IgD-negative memory B cell (primary cell): ENCODE measurements at regions not wholly inside any gene's neighbourhood (a gene's known extent, or its start where the extent isn't known, plus 50 kb on each side); places are given as distances from the start of the nearest gene placed in this dataset.

ENCODE experiments used
- H3K27ac Mint-ChIP-seq, 3 donors: one replicate each; pipeline ENCODE4 v1.8.0; 2020 to 2022; ENCODE audit warnings: mild to moderate bottlenecking in 3 of 3, mixed read lengths in 3 of 3, moderate library complexity in 1 of 3
- H3K27me3 Mint-ChIP-seq: one replicate; pipeline ENCODE4 v1.8.0; 2021; ENCODE audit warnings: mixed read lengths
- H3K36me3 Mint-ChIP-seq: one replicate; pipeline ENCODE4 v1.8.0; 2020; ENCODE audit warnings: mild to moderate bottlenecking, mixed read lengths
- H3K4me1 Mint-ChIP-seq, 3 donors: one replicate each; pipeline ENCODE4 v1.8.0; 2020 to 2022; ENCODE audit warnings: mixed read lengths in 3 of 3, mild to moderate bottlenecking in 1 of 3
- H3K4me3 Mint-ChIP-seq, 4 donors: one replicate each; pipeline ENCODE4 v1.8.0; 2020 to 2022; ENCODE audit warnings: mild to moderate bottlenecking in 4 of 4, mixed read lengths in 4 of 4, moderate library complexity in 3 of 4
- H3K9me3 Mint-ChIP-seq, 3 donors: one replicate each; pipeline ENCODE4 v1.8.0; 2020 to 2021; ENCODE audit warnings: mixed read lengths in 3 of 3, mild to moderate bottlenecking in 1 of 3

DNA sequence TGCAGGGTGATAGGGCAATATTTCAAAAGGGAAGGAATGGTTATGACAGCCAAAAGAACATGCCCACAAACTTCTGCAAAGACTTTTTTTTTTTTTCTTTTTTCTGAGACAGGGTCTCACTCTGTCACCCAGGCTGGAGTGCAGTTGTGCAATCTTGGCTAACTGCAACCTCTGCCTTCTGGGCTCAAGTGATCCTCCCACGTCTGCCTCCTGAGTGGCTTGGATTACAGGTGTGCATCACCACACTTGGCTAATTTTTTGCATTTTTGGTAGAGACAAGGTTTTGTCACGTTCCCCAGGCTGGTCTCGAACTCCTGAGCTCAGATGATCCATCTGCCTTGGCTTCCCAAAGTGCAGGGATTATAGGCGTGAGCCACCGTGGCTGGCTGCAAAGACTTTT lies 117.6 kb upstream of the ADGRF1 start:
- no peaks in the 10 kb centered on the region for H3K36me3 Mint-ChIP-seq
- H3K9me3 Mint-ChIP-seq: peaks cover 0 to 5% (median 0%) of the 10 kb centered on the region in 3 donors
- peaks cover 1% of the 10 kb centered on the region for H3K27me3 Mint-ChIP-seq
- H3K4me1 Mint-ChIP-seq: peaks cover 0 to 1% (median 0%) of the 10 kb centered on the region in 3 donors
- no peak overlapping the region for H3K4me3 Mint-ChIP-seq
- H3K27ac Mint-ChIP-seq: no peak overlapping the region

DNA sequence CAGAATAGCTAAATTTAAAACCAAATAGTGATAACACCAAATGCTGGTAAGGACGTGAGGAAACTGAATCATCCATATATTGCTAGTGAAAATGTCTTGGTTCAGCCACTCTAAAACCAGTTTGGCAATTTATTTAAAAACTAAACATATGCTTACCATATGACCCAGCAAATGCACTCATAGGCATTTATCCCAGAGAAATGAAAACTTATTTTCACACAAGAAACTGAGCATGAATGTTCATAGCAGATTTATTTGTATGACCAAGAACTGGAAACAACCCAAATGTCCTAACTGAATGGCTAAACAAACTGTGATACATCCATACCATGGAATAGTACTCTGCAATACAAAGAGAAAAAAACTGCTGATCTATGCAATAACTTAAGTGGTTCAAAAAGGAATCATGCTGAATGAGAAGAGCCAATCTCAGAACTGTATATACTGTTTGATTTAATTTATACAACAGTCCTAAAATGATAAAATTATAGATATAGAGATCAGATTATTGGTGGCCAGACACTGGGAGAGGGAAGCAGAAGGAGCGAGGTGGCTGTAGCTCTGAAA lies 115.6 kb upstream of the ADGRF1 start:
- Mint-ChIP-seq H3K4me3 (no peak overlapping the region), H3K27ac (no peak overlapping the region), H3K4me1 (peaks cover 0 to 1% (median 0%) of the 10 kb centered on the region in 3 donors), H3K27me3 (peaks cover 1% of the 10 kb centered on the region), H3K9me3 (no peaks in the 10 kb centered on the region), H3K36me3 (no peaks in the 10 kb centered on the region)

DNA sequence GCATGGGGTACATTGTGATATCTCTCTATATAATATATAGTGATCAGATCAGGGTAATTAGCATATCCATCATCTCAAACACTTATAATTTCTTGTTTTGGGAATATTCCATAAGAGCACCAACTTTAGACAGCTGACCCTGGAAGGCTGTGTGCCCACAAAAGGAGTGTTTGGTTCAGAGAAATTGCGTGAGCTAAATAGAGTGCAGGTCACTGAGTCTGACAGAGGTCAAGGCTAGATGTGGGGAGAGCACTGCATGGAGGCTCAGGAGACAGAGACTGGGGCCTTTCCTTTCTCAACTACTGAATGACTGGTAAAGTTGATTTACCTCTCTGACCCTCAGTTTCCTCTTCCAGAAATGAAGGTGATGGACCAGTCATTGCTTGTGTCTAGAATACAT lies 114.9 kb upstream of the ADGRF1 start:
- H3K27ac Mint-ChIP-seq: no peak overlapping the region
- H3K4me1 Mint-ChIP-seq: no peaks in the 10 kb centered on the region
- H3K9me3 Mint-ChIP-seq: no peaks in the 10 kb centered on the region
- no peak overlapping the region for H3K4me3 Mint-ChIP-seq
- H3K27me3 Mint-ChIP-seq: peaks cover 1% of the 10 kb centered on the region
- no peaks in the 10 kb centered on the region for H3K36me3 Mint-ChIP-seq

DNA sequence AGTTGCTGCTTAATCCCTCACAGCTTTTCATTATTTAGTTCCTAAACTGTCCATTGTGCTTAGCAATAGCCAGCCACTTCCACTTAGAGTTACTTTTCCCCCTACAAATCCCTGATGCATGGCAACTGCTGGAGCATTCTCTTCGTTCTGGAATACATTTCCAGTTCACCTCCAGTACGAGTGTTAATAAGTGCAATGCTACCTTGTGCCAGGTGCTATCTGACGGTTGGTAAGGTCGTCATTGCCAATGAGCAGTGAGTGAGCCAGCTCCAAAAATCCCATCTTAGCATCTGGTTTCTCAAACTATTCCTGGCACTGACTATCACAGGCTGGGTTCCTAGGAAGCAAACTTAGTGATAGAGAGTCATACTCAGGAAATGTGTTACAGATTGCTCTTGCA lies 114.1 kb upstream of the ADGRF1 start:
- H3K9me3 Mint-ChIP-seq: peaks cover 0 to 1% (median 0%) of the 10 kb centered on the region in 3 donors
- no peak overlapping the region for H3K27ac Mint-ChIP-seq
- no peak overlapping the region for H3K4me3 Mint-ChIP-seq
- no peaks in the 10 kb centered on the region for H3K4me1 Mint-ChIP-seq
- H3K27me3 Mint-ChIP-seq: peaks cover 1% of the 10 kb centered on the region
- H3K36me3 Mint-ChIP-seq: no peaks in the 10 kb centered on the region

DNA sequence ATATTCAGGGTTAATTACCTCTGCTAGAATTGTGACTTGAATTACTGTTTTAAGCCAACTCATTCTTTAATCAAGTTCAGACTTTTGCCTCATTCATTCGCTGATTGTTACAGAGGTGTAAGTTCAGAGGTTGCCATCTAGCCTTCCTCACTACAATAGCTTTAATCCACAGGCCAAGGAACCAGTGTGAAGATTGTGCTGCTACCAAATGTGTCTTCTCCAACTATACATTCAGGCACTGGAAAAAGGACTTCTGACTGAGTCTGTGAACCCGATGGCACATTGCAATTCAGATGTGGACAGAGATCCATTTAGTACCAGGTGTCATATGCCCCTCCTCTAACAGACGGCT lies 111.2 kb upstream of the ADGRF1 start:
- H3K36me3 Mint-ChIP-seq: no peaks in the 10 kb centered on the region
- no peak overlapping the region for H3K27ac Mint-ChIP-seq
- peaks cover 0 to 2% (median 0%) of the 10 kb centered on the region in 3 donors for H3K9me3 Mint-ChIP-seq
- H3K27me3 Mint-ChIP-seq: peaks cover 1% of the 10 kb centered on the region
- no peaks in the 10 kb centered on the region for H3K4me1 Mint-ChIP-seq
- H3K4me3 Mint-ChIP-seq: no peak overlapping the region

DNA sequence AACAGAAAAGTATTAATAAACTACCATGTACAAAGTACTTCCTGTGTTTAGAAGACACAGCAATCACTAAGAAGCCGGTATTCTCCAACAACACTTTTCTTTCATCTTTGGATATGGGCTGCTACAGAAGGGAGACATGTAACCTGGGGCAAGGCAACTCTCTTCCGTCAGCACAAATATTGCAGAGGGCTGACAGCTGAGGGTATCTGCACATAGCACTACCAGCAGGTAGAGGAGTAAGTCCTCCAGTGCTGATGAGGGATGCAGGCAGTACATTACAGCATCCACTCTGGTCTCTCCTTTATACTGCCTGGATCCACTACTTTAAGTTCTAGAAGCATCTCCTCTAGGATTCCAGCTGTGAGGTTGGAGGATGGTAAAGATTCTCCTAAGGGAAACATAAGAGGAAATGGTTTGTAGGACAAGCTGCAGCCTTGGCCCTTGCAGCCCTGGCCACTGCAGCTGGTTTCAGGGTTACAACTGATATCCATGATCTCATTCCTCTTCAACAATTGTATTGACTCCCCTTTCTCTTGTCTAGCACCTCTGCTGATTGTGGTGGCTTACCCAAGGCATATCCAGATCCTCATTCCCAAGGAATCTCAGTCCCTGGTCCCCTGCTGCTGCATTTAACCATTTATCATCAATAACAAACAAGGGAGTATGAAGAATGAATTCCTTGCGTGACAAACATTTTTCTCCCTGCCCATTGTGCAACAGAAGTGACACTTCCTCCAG lies 110.7 kb upstream of the ADGRF1 start:
- Mint-ChIP-seq H3K4me3 (no peak overlapping the region), H3K4me1 (no peaks in the 10 kb centered on the region), H3K27me3 (peaks cover 1% of the 10 kb centered on the region), H3K27ac (no peak overlapping the region), H3K9me3 (peaks cover 0 to 2% (median 0%) of the 10 kb centered on the region in 3 donors), H3K36me3 (no peaks in the 10 kb centered on the region)

DNA sequence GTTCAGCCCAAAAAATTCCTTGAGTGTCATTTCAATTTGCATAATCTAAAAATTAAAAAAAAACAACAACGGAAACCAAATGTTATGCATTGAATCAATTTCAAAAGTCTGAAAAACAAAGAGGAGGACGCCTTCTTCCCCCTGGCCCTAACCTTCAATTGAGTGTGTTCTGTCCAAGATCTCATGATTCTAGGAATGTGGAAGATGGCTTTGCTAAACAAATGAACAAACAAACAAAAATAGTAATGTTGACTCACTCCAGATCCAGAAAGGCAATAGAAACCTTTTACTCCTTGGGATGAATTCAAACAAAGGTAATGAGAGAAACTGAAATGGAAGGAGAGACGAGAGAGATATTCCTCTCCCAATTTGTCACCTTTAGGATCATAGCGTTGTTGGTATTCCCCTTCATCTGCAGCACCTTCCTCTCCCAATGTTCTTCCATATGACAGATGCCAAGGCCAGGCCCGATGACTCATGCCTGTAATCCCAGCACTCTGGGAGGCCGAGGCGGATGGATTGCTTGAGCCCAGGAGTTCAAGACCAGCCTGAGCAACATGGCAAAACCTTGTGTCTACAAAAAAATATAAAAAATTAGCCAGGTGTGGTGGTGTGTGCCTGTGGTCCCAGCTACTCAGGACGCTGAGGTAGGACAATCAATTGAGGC lies 109.2 kb upstream of the ADGRF1 start:
- Mint-ChIP-seq H3K9me3 (peaks cover 0 to 2% (median 0%) of the 10 kb centered on the region in 3 donors), H3K27ac (no peak overlapping the region), H3K27me3 (peaks cover 4% of the 10 kb centered on the region), H3K36me3 (no peaks in the 10 kb centered on the region), H3K4me3 (no peak overlapping the region), H3K4me1 (no peaks in the 10 kb centered on the region)

DNA sequence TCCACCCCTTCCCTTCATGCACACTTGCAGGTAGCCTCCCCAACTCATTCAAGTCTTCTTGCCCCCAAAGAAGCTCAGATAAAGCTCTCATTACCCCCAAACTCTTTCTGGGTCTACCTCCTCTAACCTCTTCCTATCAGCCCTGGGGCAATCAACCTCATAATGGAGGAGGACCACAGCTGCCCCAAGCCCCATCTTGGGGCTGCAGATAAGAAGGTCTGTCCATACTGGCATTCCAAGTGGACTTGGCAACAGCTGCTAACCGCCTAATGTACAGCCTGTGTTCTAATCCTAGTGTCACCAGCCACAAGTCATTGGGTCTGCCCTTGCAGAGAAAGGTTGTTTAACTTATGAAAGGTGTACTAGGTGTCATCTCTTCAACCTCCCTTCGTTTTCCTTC lies 107.4 kb upstream of the ADGRF1 start:
- Mint-ChIP-seq H3K27ac (no peak overlapping the region), H3K27me3 (peaks cover 3% of the 10 kb centered on the region), H3K36me3 (no peaks in the 10 kb centered on the region), H3K4me1 (no peaks in the 10 kb centered on the region), H3K4me3 (no peak overlapping the region), H3K9me3 (peaks cover 0 to 2% (median 0%) of the 10 kb centered on the region in 3 donors)

DNA sequence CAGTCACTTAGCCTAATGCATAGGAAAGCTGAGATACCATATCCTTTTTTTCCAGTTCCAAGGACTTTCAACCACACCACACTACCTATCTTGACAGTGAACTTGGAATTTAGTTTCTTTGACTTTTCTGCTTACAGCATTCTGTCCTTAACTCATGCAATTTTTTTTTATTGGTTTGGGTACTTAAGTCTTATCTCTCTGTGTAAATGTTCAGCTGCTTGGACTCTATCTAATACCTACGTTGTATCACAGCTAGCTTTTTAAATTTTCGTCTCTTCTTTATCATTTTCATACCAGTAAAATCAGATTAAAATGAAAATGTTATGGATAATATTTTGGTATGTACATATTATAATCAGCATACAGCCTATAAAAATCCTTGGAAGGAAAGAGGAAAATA lies 106.9 kb upstream of the ADGRF1 start:
- Mint-ChIP-seq H3K4me1 (no peaks in the 10 kb centered on the region), H3K9me3 (peaks cover 0 to 2% (median 0%) of the 10 kb centered on the region in 3 donors), H3K4me3 (no peak overlapping the region), H3K36me3 (no peaks in the 10 kb centered on the region), H3K27me3 (peaks cover 3% of the 10 kb centered on the region), H3K27ac (no peak overlapping the region)

DNA sequence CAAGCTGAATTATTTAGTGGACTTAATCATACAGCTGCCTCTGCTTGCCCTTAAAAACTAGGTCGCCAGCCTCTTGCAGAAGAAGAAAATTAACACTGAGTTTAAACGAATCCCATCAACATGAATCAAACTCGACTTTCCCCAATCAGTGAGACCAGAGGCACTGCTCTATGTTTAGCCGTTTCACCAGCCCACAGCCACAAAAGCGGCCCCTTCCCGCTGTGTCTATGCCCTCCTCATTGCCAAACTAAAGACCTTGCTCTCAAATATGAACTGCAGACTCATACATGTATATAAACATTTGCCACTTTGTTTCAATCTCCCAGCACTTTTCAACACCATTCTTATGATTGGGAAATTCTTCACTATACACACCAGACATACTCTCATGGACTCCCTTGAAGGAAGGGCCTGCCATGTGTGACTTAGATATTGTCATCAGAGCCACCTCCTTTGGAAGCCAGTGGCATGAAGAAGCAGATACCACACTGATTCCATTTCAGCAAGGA lies 105.8 kb upstream of the ADGRF1 start:
- Mint-ChIP-seq H3K27me3 (peaks cover 3% of the 10 kb centered on the region), H3K9me3 (peaks cover 0 to 2% (median 0%) of the 10 kb centered on the region in 3 donors), H3K4me3 (no peak overlapping the region), H3K36me3 (no peaks in the 10 kb centered on the region), H3K4me1 (no peaks in the 10 kb centered on the region), H3K27ac (no peak overlapping the region)

DNA sequence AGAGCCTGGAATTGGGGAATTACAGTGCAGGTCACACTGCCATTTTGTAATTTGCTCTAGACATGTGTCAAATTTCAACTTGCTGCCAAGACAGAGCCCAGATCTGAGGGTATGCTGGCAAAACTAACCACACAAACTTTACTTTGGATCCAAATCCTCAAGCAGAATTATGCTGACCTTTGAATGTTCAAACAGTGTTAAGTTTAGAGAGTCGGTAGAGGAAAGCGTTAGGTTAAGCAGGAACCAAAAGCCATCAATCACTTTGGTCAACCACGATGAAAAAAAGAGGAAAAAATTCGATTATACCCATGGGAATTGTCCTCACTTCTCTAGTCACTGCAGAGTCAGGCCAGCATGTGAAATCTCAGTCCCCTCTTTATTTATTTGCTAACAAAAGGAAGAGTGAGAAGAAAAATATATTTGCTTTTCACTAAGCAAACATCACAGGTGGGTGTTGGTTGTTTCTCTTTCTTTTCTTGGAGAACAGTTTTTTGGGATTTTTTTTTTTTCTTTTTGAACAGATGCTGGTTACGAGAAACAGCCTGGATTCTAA lies 105.1 kb upstream of the ADGRF1 start:
- H3K9me3 Mint-ChIP-seq: peaks cover 0 to 2% (median 0%) of the 10 kb centered on the region in 3 donors
- H3K36me3 Mint-ChIP-seq: no peaks in the 10 kb centered on the region
- H3K4me1 Mint-ChIP-seq: no peaks in the 10 kb centered on the region
- no peak overlapping the region for H3K27ac Mint-ChIP-seq
- H3K4me3 Mint-ChIP-seq: no peak overlapping the region
- H3K27me3 Mint-ChIP-seq: peaks cover 3% of the 10 kb centered on the region

DNA sequence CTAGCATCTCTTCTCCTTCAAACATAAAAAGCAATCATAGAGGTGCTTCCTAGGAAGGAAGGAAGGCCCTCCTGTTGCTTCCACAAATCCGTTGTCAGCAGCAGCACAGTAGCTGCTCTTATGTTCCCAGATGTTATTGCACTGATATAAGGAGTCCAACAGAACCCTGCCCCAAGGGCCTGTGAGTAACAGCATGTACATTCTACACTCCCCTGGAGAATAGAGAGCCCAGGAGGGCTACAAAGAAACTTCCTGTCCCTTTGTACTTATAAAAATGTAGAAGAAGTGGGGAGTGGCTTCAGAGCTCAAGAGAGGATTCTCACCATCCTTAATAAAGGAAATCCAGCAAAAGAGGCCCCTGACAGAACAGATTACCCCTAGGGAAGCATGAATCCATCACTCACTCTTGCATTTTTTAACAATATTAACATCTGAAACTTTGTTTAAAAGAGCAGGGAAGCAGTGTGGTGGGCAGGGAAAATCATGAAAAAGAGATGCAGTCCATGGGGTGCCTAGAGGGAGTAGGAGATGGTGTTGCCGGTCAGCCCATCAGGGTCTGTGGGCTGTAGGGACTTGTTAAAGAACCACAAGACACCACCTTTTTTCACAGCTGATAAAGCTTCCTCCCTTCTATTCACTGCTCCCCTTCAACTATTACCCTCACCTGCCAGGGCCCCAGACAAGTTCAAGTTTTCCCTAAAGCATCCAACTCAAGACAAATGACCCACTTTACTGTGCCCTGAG lies 104.5 kb upstream of the ADGRF1 start:
- no peak overlapping the region for H3K4me3 Mint-ChIP-seq
- peaks cover 3% of the 10 kb centered on the region for H3K27me3 Mint-ChIP-seq
- no peaks in the 10 kb centered on the region for H3K4me1 Mint-ChIP-seq
- H3K27ac Mint-ChIP-seq: no peak overlapping the region
- no peaks in the 10 kb centered on the region for H3K36me3 Mint-ChIP-seq
- H3K9me3 Mint-ChIP-seq: peaks cover 0 to 2% (median 0%) of the 10 kb centered on the region in 3 donors

DNA sequence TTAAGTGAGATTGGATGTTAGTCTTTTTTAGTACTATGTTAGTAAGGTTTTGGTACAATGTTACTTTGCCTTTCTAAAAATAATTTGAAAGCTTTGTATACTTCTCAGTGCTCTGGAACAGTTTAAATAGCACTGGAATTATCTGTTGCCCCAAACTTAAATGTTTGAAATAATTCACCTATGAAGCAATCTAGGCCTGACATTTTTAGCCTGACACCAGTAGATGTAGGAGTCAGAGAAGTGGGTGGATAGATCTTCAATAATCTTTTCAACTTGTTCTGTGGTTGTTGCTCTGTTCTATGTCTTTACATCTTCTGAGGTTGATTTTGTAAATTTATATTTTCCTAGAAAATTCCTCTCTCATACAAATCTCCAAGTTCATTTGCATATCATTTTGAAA lies 103.1 kb upstream of the ADGRF1 start:
- Mint-ChIP-seq H3K9me3 (no peaks in the 10 kb centered on the region), H3K4me3 (no peak overlapping the region), H3K27ac (no peak overlapping the region), H3K27me3 (peaks cover 3% of the 10 kb centered on the region), H3K4me1 (no peaks in the 10 kb centered on the region), H3K36me3 (no peaks in the 10 kb centered on the region)

DNA sequence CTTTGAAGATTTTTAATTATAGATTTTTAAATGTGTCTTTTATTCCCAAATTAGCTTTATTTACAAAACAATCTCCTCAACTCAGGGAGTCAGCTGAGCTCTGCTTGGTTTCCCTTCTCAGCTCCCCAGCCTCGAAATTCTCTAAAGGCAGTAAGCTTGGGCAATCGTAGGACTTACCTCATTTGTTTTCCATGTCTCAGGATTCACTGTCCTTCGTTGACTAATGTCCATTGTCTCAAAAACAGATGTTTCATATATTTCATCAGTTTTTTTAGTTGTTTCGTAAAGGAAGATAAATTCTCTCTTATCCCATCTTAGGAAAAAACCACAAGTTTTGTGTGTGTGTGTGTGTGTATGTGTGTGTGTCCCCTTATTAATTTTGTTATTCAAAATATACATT lies 102.2 kb upstream of the ADGRF1 start:
- H3K9me3 Mint-ChIP-seq: no peaks in the 10 kb centered on the region
- H3K36me3 Mint-ChIP-seq: no peaks in the 10 kb centered on the region
- no peak overlapping the region for H3K4me3 Mint-ChIP-seq
- no peaks in the 10 kb centered on the region for H3K4me1 Mint-ChIP-seq
- peaks cover 3% of the 10 kb centered on the region for H3K27me3 Mint-ChIP-seq
- H3K27ac Mint-ChIP-seq: no peak overlapping the region

DNA sequence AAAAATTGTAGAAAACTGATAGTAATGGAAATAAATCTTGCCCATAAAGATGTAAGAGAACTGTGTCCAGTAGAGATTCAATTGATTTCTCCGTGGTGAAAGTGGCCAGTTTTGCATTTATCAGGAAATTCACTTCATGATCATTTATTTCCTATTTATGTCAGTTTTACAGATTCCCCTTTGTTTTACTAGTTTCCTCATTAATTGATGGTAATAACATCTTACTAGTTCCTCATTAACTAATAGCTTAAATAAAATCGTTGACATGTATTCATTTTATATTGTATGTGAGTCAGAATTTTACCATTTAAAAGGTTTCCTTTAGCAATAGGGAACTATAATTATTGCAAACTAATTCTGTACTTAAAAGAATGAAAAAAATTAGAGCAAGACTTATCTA lies 99.8 kb upstream of the ADGRF1 start:
- Mint-ChIP-seq H3K9me3 (no peaks in the 10 kb centered on the region), H3K4me3 (no peak overlapping the region), H3K36me3 (no peaks in the 10 kb centered on the region), H3K4me1 (no peaks in the 10 kb centered on the region), H3K27ac (no peak overlapping the region), H3K27me3 (peaks cover 8% of the 10 kb centered on the region)
